IMR-90 (cell line): ENCODE measurements at regions not wholly inside any gene's neighbourhood (a gene's known extent, or its start where the extent isn't known, plus 50 kb on each side); places are given as distances from the start of the nearest gene placed in this dataset.

Experiments used
- ATAC-seq: fragments of 200-7000 bp; cut with Tn5 transposase; 2 replicates; pipeline ENCODE4 v1.9.1; 2020; ENCODE audit warnings: low read depth, mild to moderate bottlenecking, moderate library complexity
- BruUV-seq: library from RNA; stranded (reverse); fragments of 400-500 nt; replicated peaks from 2 replicates; lab custom pipeline; 2021; lab: Mats Ljungman, UMichigan
- CTCF ChIA-PET: fragments of 300-600 bp; formaldehyde crosslinking; extraction: SDS; loops from one replicate; lab custom pipeline; 2021; ENCODE audit warnings: antibody characterized with exemption; lab: Yijun Ruan, JAX
- POLR2A ChIA-PET: fragments of 300-600 bp; sonication (Branson Sonifier 250); formaldehyde crosslinking; loops from one replicate; lab custom pipeline; 2022; ENCODE audit warnings: antibody characterized with exemption; ENCODE audit not compliant: unreplicated experiment; lab: Charles Lee
- DNase-seq: peaks from one replicate; pipeline ENCODE4 v3.0.0; 2013
- H2AFZ ChIP-seq: replicated peaks from 2 replicates; pipeline ENCODE3; 2013; ENCODE audit warnings: low read length, mild to moderate bottlenecking; ENCODE audit not compliant: poor library complexity
- H2AK5ac ChIP-seq: 2 replicates; pipeline ENCODE4 v1.6.1; 2013; ENCODE audit warnings: low read depth, low read length, inconsistent platforms
- H2AK9ac ChIP-seq: replicated peaks from 2 replicates; pipeline ENCODE3; 2013; ENCODE audit warnings: mild to moderate bottlenecking, low read depth, low read length, moderate library complexity; ENCODE audit not compliant: poor library complexity
- H2BK120ac ChIP-seq: 2 replicates; pipeline ENCODE4 v1.6.1; 2013; ENCODE audit warnings: low read depth, low read length, inconsistent platforms
- H2BK15ac ChIP-seq: 3 replicates; pipeline ENCODE4 v1.6.1; 2013; ENCODE audit warnings: low read depth, low read length, inconsistent platforms
- H2BK20ac ChIP-seq: 2 replicates; pipeline ENCODE4 v1.6.1; 2013; ENCODE audit warnings: low read depth, mild to moderate bottlenecking, inconsistent platforms, low read length, moderate library complexity
- H2BK5ac ChIP-seq: 2 replicates; pipeline ENCODE4 v1.6.1; 2013; ENCODE audit warnings: mild to moderate bottlenecking, low read depth, low read length, inconsistent platforms; ENCODE audit not compliant: poor library complexity, severe bottlenecking
- H3K14ac ChIP-seq: replicated peaks from 2 replicates; pipeline ENCODE4 v1.6.1; 2013; ENCODE audit warnings: low read depth, low read length, inconsistent platforms
- H3K18ac ChIP-seq: 2 replicates; pipeline ENCODE4 v1.6.1; 2013; ENCODE audit warnings: low read depth, low read length, control low read depth
- H3K23ac ChIP-seq: 2 replicates; pipeline ENCODE4 v1.6.1; 2013; ENCODE audit warnings: low read depth, low read length, inconsistent platforms
- H3K27ac ChIP-seq: 2 replicates; pipeline ENCODE4 v1.5.1; 2013; ENCODE audit warnings: mild to moderate bottlenecking, control low read depth, low read length; ENCODE audit not compliant: insufficient read depth
- H3K27me3 ChIP-seq: 2 replicates; pipeline ENCODE4 v1.6.1; 2013; ENCODE audit warnings: low read length; ENCODE audit not compliant: control insufficient read depth, insufficient read depth
- H3K36me3 ChIP-seq: 2 replicates; pipeline ENCODE4 v1.6.1; 2013; ENCODE audit warnings: low read length, mixed read lengths; ENCODE audit not compliant: control insufficient read depth, insufficient read depth
- H3K4ac ChIP-seq: 2 replicates; pipeline ENCODE4 v1.6.1; 2013; ENCODE audit warnings: low read depth, low read length, inconsistent platforms
- H3K4me1 ChIP-seq: 2 replicates; pipeline ENCODE4 v1.6.1; 2013; ENCODE audit warnings: low read length, mixed read lengths; ENCODE audit not compliant: control insufficient read depth, insufficient read depth
- H3K4me2 ChIP-seq: 2 replicates; pipeline ENCODE4 v1.6.1; 2013; ENCODE audit warnings: low read depth, mild to moderate bottlenecking, control low read depth, low read length, moderate library complexity
- H3K4me3 ChIP-seq: 2 replicates; pipeline ENCODE4 v1.5.1; 2013; ENCODE audit warnings: low read depth, mild to moderate bottlenecking, control low read depth, low read length, moderate library complexity; ENCODE audit not compliant: insufficient read depth
- H3K56ac ChIP-seq: 2 replicates; pipeline ENCODE4 v1.6.1; 2013; ENCODE audit warnings: low read length, inconsistent platforms; ENCODE audit not compliant: insufficient read depth; ENCODE audit errors: extremely low read depth
- H3K79me1 ChIP-seq, 2 experiments: 2 replicates each; pipeline ENCODE4 v1.6.1; 2013; ENCODE audit warnings: low read length in 2 of 2, inconsistent platforms in 1 of 2, low read depth in 1 of 2
- H3K9ac ChIP-seq: 2 replicates; pipeline ENCODE4 v1.6.1; 2013; ENCODE audit warnings: low read depth, low read length, control low read depth
- H3K9me1 ChIP-seq: 2 replicates; pipeline ENCODE4 v1.6.1; 2013; ENCODE audit warnings: low read length, inconsistent platforms; ENCODE audit not compliant: insufficient read depth
- H3K9me3 ChIP-seq: 2 replicates; pipeline ENCODE4 v1.6.1; 2013; ENCODE audit warnings: low read length; ENCODE audit not compliant: control insufficient read depth, insufficient read depth
- H4K20me1 ChIP-seq: 2 replicates; pipeline ENCODE4 v1.6.1; 2013; ENCODE audit warnings: low read length, inconsistent platforms; ENCODE audit not compliant: insufficient read depth
- H4K5ac ChIP-seq: 2 replicates; pipeline ENCODE4 v1.6.1; 2013; ENCODE audit warnings: mild to moderate bottlenecking, low read depth, low read length, control low read depth
- H4K8ac ChIP-seq, 2 experiments: 2 replicates each; pipeline ENCODE4 v1.6.1; 2013; ENCODE audit warnings: low read depth in 2 of 2, low read length in 2 of 2, control low read depth in 1 of 2, inconsistent platforms in 1 of 2
- H4K91ac ChIP-seq: 2 replicates; pipeline ENCODE4 v1.6.1; 2013; ENCODE audit warnings: low read depth, low read length, inconsistent platforms; ENCODE audit not compliant: insufficient read depth
- MAFK ChIP-seq: IDR thresholded peaks from 2 replicates; pipeline ENCODE4 v1.6.1; 2012; ENCODE audit warnings: low read depth, low read length, improper control_type of control experiment
- NFE2L2 ChIP-seq: fragments of 150-350 bp; IDR thresholded peaks from 2 replicates; pipeline ENCODE4 v1.6.1; 2016; ENCODE audit warnings: low read depth, mild to moderate bottlenecking, low read length
- RAD21 ChIP-seq: IDR thresholded peaks from 2 replicates; pipeline ENCODE4 v1.6.1; 2012; ENCODE audit warnings: low read length, improper control_type of control experiment
- WGBS, 2 experiments: methylation state at CpG; one replicate each; pipeline versions ENCODE4 v1.1.5 to v1.1.7; 2013; ENCODE audit warnings: missing lambda C conversion rate in 2 of 2; ENCODE audit not compliant: insufficient read length in 1 of 2; ENCODE audit errors: extremely low coverage in 2 of 2; 5-methylcytosine and 5-hydroxymethylcytosine counted together
- dilution Hi-C: fragments of 300-500 bp; cut with HindIII; formaldehyde crosslinking; loops from one replicate; pipeline ENCODE4 v1.14.3; 2018; ENCODE audit warnings: low sequenced_read_pairs; ENCODE audit not compliant: unreplicated experiment
- in situ Hi-C: fragments of 300-500 bp; cut with MboI; formaldehyde crosslinking; loops from 3 replicates; pipeline ENCODE4 v1.14.3; 2019; ENCODE audit warnings: low sequenced_read_pairs, inconsistent platforms, mixed read lengths
- intact Hi-C: fragments of 100-400 bp; cut with micrococcal nuclease; formaldehyde crosslinking; loops from 2 replicates; pipeline ENCODE4 v1.10.0; 2022

DNA sequence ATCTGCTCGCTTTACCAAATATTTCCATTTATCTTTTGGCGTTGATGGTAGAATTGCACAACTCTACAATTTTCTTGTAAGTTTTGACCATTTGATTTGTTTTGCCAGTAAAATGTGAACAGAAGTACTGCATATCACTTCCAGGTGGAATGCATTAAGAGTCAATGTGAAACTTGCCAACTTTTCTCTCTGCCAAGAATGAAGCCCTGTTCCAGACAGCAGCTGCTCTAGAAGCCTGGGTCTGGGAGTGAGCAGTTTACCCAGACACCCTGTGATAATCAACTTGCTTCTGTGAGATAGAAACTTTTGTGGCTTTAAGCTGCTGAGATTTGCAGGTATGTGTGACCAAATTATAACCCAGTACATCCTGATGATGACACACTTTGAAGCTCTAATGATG is 115.9 kb upstream of the SYT4 start:
- Histone ChIP-seq H2AFZ (no peak overlapping the region), H3K56ac (no peak overlapping the region), H2BK15ac (no peak overlapping the region), H3K9ac (no peak overlapping the region), H3K4me1 (no peaks in the 10 kb centered on the region), H3K4me2 (no peak overlapping the region), H3K36me3 (no peaks in the 10 kb centered on the region), H3K27ac (no peak overlapping the region), H4K8ac (no peak overlapping the region), H2BK5ac (no peak overlapping the region), H3K4ac (no peak overlapping the region), H3K9me1 (no peaks in the 10 kb centered on the region), H3K23ac (no peak overlapping the region), H3K14ac (no peak overlapping the region), H3K4me3 (no peak overlapping the region), H4K5ac (no peak overlapping the region), H4K91ac (no peak overlapping the region), H3K9me3 (peaks cover 5% of the 10 kb centered on the region), H4K20me1 (no peaks in the 10 kb centered on the region), H2AK5ac (no peak overlapping the region), H3K27me3 (no peaks in the 10 kb centered on the region), H3K18ac (no peak overlapping the region), H3K79me1 (no peaks in the 10 kb centered on the region), H2AK9ac (no peak overlapping the region), H2BK120ac (no peak overlapping the region), H2BK20ac (no peak overlapping the region)
- dilution Hi-C loops (no loop called here), intact Hi-C loops (loop anchor here (10.0 kb wide), 1 partner anchor 1088 kb away; no protein-coding TSS in a partner anchor), in situ Hi-C loops (no loop called here)
- ChIA-PET CTCF (no interaction called here), POLR2A (no interaction called here)
- TF ChIP-seq MAFK (no peak), NFE2L2 (no peak), RAD21 (no peak)
- ATAC-seq (no peak), DNase-seq (no peak)
- WGBS, 2 experiments: no CpG with 5 or more reads among the region's 2 CpGs
- BruUV-seq: no TSS peak
